ENCODE measurements at regions not wholly inside any gene's neighbourhood (a gene's known extent, or its start where the extent isn't known, plus 50 kb on each side); places are given as distances from the start of the nearest gene placed in this dataset.

DNA sequence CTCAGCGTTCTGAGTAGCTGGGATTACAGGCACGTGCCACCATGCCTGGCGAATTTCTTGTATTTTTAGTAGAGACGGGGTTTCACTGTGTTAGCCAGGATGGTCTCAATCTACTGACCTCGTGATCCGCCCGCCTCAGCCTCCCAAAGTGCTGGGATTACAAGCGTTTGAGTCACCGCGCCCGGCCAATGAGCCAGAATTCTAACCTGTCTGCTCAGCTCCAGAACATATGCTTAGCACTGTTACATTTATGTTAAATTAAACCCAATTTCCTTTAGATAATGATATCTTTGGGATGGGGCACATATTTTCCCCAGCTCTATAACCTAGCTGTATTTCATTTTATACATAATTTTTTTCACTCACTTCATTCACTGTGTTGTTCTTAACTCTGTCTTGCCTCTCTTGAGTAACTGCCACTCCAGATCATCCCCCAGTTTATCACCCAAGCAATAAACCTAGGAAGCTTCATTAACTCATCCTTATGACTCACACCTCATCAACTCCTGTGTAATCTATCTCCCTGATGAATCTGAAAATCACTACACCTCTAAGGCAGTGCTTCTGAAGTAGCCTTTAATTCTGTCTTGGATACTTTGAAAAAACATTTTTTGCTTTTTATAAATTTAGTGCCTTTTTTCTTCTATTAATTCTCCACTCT is 559.7 kb upstream of the ZWINT start:
- POLR2A ChIA-PET: no interaction called here
- Histone ChIP-seq H3K36me3 (ENCODE audit: control insufficient read depth, insufficient read depth, low read length) (no peaks in the 10 kb centered on the region), H3K4me3 (ENCODE audit: low read depth, low read length) (no peak overlapping the region), H3K27me3 (ENCODE audit: control insufficient read depth, insufficient read depth, low read length) (no peaks in the 10 kb centered on the region)
- CTCF ChIA-PET: no interaction called here
- TF ChIP-seq CTCF (IDR thresholded peaks at IDR 0.05; ENCODE audit: insufficient read depth, low read depth, low read length): no peak
- no peak for DNase-seq (ENCODE audit: low read depth)

DNA sequence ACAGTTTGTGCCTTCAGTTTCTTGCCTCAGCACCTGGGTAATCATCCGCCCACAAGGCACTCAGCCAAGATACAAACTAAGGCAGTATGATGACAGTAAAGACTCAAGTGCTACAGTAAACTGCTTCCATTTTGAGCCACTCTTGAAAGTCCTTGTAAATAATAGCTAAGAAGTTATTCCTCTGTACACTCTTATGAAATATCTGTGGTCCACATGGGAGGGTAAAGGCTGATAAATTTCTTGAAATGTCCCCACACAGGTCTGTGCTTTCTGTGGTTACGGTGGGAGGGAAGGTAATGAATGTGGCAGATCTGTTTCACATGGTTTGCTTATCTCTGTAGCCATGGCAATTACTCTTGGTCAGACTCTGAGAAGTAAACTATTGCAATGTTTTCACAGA is 551.0 kb upstream of the ZWINT start:
- Histone ChIP-seq H3K27me3 (ENCODE audit: control insufficient read depth, insufficient read depth, low read length) (no peaks in the 10 kb centered on the region), H3K36me3 (ENCODE audit: control insufficient read depth, insufficient read depth, low read length) (no peaks in the 10 kb centered on the region), H3K4me3 (ENCODE audit: low read depth, low read length) (no peak overlapping the region)
- DNase-seq (ENCODE audit: low read depth): no peak
- ChIA-PET POLR2A (no interaction called here), CTCF (no interaction called here)
- TF ChIP-seq CTCF (IDR thresholded peaks at IDR 0.05; ENCODE audit: insufficient read depth, low read depth, low read length): no peak

GRCh38 chr10:56905051-56905450 is 544.0 kb upstream of the ZWINT start:
- no peak for TF ChIP-seq CTCF (IDR thresholded peaks at IDR 0.05; ENCODE audit: insufficient read depth, low read depth, low read length)
- ChIA-PET POLR2A (no interaction called here), CTCF (no interaction called here)
- Histone ChIP-seq H3K27me3 (ENCODE audit: control insufficient read depth, insufficient read depth, low read length) (no peaks in the 10 kb centered on the region), H3K4me3 (ENCODE audit: low read depth, low read length) (no peak overlapping the region), H3K36me3 (ENCODE audit: control insufficient read depth, insufficient read depth, low read length) (no peaks in the 10 kb centered on the region)
- DNase-seq (ENCODE audit: low read depth): no peak

- Histone ChIP-seq H3K36me3 (ENCODE audit: control insufficient read depth, insufficient read depth, low read length) (no peaks in the 10 kb centered on the region), H3K4me3 (ENCODE audit: low read depth, low read length) (no peak overlapping the region), H3K27me3 (ENCODE audit: control insufficient read depth, insufficient read depth, low read length) (no peaks in the 10 kb centered on the region)
- no peak for TF ChIP-seq CTCF (IDR thresholded peaks at IDR 0.05; ENCODE audit: insufficient read depth, low read depth, low read length)
- DNase-seq (ENCODE audit: low read depth): no peak
- POLR2A ChIA-PET: no interaction called here
- CTCF ChIA-PET: no interaction called here
These were observed 541.5 kb upstream of the ZWINT start for GRCh38 chr10:56902554-56902953.

DNA sequence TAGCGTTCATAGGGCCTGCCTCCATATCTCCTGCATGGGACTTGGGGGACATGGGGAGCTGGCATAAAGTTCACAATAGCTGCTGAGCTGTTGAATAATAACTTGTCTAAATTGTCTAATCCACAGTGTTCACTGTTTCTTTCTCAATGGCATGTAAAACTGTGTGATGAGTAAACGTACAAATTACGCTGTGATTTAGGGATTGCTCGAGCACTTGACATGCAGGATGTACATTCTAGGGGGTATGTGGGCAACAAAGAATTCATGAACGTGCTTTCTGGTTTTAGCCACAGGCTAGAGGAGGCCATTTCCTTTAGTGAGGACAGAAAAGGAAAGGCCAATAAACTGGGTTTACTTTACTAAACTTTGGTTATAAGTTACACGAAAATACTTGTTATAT is 534.2 kb upstream of the ZWINT start:
- no peaks in the 10 kb centered on the region for H3K36me3 ChIP-seq (ENCODE audit: control insufficient read depth, insufficient read depth, low read length)
- ChIA-PET POLR2A (no interaction called here), CTCF (no interaction called here)
- H3K4me3 ChIP-seq (ENCODE audit: low read depth, low read length): no peak overlapping the region
- H3K27me3 ChIP-seq (ENCODE audit: control insufficient read depth, insufficient read depth, low read length): no peaks in the 10 kb centered on the region
- DNase-seq (ENCODE audit: low read depth): no peak
- no peak for TF ChIP-seq CTCF (IDR thresholded peaks at IDR 0.05; ENCODE audit: insufficient read depth, low read depth, low read length)
